ENCODE measurements at regions not wholly inside any gene's neighbourhood (a gene's known extent, or its start where the extent isn't known, plus 50 kb on each side); places are given as distances from the start of the nearest gene placed in this dataset.
"Not testable (repeated sequence)": the region's sequence is repeated elsewhere in the genome, so short reads cannot be mapped to it uniquely, and the experiment has no call there.

DNA sequence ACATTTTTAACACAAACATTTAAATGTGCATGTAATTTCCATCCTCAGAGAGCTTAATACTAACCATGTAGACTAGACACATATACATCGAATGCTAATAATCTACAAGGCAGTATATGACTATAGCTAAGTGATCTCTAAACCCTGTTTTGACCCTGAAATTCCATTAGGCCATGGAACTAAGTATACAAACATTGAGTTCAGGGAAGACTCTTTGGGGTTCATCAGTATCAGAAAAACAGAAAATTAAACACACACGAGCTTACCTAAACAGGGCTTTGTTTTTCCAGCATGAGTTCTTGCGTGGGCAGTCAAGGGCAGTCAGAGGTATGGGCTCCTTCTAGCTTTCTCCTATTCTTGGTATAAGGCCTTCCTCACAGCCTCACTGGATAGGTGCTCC lies 106.0 kb upstream of the COPS8 start:
- no peak for DNase-seq

DNA sequence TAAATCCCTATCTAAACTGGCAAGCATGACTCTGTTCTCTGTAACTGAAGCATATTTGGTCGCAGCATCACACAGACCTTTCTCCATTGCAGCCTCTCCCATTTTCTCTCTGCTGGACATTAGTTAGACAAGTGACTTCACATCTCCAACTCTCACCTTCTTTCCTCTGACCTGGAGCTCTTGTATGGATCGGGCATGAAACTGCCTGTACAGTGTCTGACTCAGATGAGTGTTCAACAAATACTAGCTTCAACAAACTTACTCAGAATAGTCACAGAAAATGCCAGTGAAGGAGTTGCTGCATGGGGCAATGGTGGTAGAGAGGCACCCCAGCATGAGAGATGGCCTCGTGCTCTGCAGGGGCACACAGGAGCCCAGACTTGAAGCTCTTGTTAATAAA lies 104.7 kb upstream of the COPS8 start:
- DNase-seq, result no peak

DNA sequence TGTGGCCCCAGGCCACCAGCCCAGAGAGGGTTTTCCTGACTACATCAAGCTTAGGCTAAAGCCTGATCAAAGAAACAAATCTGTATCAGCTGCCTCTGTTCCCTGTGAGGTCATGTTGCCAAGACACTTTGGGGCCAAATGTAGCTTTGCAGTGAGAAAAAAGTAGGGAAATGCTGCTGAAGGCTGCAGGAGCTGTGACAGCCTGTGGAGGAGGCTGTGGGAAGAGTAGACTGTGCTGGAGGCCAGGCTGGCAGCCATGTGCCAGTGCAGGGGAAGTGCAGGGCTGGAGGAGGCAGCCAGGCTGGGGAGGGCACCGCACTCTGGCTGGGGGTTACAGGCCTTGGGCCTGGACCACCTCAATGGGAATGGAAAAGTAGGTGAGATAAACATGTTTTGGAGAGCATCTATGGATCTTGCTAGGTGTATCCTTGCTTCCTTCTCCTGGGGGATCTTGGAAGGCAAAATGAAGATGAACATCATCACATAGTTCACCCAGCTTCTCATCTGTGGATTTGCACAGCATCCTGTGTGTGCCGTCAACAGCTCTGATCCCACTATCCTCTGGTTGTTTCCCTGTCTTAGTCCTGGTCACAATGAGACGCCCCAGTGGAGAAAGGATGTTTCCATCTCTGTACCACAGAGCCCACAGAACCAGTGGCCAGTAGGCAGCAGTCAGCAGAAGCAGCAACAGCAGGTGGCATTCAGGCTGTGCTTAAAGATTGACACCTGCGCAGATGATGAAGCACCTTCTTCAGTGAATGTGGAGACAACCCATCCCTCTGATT lies 103.8 kb upstream of the COPS8 start:
- no peak for DNase-seq

DNA sequence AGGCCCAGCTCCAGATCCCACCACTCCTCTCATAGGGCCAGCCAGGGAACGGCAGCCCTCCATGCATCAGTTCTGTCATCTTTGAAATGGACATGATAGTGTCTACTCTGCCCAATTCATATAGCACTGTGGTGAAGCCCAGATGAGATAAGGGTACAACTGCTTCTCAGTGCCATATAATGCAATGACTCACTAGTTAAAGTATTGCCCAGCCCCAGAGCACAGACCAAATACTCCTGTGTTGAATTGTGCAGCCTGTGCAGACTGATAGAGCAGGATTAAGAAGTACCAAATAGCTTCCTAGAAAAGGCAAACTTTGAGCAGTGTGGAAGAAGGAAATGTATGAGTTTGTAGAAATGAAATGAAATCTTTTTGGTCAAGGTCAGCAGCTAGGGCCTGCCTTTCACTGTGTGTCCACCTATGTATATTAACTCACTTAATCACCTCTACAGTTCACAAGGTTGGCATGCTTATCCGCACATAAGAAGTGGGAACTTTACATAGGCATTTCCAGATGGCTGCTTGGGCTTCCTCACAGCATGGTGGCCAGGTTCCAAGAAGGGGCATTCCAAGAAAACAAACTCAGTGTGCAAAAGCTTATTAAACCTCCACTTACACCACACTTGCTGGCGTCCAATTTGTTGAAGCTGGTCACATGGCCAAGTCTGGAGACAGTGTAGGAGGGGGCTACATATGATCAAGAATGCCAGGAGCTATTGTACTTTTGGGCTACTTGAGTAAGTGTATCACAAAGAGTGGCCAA lies 102.8 kb upstream of the COPS8 start:
- no peak for DNase-seq

DNA sequence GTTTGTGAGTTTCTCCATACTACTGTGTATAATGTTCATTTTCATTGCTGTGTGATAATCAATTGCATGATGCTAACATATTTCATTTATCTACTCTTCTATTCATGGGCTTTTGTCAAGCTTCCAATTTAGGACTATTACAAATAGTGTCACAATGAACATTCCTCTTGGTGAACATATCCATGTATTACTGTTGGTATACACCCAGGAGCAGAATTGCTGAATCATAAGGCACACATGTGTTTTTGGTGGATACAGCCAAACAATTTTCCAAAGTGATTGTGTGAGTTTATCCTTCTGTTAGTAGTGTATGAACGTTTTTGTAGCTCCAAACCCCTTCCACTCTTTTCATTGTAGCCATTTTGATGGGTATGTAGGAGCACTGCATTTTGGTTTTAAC lies 101.6 kb upstream of the COPS8 start:
- no peak for DNase-seq

DNA sequence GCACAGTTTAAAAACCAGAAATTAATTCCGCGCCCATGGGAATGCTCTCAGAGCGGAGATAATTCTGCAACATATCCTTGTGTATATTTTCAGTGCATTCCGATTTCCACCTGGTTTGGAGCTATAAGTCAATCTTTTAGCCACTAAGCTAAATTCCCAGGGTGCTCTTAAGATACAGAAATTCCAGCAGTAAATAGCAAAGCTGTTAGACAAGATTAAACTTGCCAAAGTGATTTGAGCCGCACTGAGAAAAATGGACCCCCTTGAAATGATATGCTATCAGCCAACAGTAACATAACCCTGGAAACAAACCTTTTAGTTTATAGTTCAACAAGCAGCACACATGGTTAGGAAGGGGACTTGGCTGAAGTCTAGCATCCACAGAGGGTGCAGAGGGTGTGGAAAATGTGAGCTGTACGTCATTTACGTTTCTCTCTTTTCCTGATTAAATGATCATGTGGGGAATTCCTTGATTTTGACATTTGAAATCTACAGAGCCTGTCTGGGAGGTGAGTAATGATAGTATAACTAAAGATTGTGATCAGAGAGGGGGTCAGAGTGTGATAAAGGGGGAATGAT lies 99.8 kb upstream of the COPS8 start:
- no peak for DNase-seq

DNA sequence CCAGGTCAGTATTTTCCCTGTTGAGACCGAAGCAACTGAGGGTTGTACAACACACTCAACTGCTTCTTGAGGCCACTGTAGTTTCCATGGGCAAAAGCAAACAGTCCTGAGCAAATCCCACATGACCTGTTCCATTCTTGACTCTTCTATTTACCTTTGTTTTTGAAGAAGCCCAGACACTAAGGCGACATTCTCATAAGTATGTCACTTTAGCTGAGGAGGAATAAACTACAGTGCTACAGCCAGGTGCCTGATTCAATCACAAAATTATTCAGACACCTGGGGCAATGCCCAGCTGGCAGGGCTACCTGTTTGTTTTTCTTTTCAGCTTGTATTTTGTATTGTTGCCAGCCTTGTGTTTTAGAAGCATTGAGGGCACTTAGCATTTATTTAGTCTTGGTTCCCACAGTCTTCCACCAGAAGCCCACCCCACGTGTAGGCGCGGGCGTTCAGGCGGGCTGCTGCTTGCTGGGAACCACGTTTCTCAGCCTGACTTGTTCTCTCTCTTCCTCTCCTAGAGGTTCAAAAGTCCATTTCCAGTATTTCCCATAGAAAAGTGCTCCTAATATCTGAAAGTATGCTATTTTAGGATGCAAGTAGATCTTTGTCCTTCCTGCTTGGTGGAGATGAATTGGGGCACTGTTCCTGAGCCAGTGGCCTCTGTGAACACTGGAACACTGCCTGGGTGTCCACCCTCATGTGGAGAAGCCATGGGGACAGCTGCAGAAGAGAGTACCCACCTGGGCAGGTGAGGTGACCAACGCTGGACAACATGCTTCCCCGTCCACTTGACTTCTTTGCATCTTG lies 99.0 kb upstream of the COPS8 start:
- no peak for DNase-seq

DNA sequence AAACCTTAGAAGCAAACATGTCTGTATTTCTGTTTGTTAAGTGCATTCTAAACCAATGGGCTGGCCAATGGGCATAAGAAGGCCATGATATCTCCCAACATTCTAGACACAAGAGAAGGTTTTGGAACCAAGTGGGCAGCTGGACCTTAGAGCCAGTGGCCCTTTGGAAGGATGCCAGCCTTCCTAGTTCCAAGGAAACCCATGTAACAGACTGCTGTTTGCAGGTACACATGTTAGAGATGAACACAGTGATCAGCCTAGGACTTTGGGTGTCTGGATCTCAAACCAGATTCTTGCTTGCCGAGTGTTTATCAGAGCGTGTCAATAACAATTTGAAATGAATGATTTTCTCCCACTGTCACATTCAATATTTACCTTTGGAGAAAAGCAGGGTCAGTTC lies 97.5 kb upstream of the COPS8 start:
- no peak for DNase-seq

DNA sequence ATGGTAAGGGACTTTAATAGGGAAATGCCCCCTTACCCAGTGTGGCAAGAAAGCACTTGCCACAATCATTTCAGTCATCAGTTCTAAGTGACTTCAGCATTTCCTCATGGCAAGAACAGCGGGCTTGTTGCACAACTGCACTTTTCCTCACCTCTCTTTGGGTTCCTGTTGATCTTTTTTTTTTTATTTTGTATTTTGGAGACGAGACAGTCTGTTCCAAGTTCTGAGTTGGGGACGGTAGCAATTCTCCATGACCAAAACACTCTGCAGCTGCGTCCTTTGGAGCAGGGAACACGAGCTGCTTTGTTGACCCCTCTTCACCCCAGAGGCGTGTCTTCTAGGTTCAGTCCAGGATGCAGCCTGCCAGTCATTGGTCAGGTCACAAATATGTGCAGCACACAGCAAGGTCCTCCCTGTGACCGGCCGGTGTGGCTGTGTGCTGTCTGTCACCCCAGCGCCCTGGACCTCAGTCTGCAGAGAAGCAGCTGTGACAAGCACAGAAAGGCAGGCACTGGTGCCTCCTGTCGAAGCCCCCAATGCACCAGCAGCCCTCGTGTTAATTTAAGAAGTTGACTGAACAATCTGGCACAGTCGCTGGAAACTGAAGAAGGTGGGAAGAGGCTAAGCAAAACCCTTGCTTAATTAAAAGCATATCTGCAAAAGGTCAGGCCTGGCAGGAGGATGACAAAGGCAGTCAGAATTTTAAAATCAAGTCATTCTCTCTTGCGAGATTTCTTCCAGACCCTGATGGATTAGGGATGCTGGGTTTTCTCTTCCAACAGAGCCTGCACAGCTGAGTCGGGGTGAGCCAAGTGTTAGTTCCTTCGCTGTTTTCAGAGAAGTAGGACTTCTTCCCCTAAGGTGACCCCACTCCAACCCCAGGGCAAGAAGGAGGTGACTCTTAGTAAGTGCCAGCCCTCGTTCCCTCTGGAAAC lies 96.7 kb upstream of the COPS8 start:
- DNase-seq, result no peak

DNA sequence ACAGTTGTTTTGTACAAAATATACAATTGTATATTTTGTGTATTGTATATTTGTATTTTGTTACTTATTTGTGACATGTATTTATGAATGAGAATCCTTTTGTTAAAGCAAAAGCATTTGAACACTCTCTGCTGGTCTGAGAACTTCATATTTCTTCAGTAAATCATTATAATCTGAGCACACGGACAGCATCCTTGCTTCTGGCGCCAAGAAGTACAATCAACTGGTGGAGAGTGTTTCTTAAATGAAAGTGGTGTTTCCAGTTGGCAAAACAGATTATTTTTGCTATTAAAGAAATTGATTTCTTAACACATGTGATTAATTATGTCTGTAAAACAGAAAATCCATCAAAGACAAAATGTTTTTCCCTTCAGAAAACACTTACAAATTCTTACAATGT lies 95.1 kb upstream of the COPS8 start:
- DNase-seq, result no peak

DNA sequence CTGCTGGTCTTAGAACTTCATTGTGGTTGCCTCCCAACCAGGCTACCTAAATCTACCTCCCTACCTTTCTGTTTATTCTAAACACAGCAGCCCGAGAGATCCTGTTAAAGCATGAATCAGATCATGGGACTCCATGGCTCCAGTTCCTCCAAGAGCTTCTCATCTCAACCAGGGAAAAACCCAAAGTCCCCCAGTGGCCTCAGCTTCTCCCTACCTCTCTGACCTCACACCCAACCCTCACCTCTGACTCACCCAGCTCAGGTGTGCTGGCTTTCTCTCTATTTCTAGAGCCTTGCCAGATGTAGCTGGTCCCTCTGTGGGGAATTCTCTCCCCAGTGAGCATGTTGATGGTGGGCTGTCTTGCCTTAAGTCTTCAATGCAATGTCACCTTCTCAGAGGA lies 93.8 kb upstream of the COPS8 start:
- DNase-seq, result no peak

DNA sequence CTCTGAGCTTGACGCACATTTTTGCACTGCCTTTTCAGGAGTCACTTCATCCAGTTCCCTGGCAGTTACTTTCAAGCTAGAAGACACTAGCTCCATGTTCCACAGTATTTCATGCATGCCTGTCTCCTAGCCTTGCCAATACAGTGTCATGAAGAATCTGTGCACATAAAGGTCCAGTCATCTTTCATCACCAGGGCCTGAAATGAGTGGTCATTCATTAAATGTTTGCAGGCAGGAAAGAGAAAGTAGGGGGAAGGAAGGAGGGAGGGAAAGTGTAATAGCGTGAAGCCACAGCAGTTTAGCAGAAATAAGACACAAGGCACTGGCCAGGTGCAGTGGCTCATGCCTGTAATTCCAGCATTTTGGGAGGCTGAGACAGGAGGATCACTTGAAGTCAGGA lies 92.4 kb upstream of the COPS8 start:
- no peak for DNase-seq

DNA sequence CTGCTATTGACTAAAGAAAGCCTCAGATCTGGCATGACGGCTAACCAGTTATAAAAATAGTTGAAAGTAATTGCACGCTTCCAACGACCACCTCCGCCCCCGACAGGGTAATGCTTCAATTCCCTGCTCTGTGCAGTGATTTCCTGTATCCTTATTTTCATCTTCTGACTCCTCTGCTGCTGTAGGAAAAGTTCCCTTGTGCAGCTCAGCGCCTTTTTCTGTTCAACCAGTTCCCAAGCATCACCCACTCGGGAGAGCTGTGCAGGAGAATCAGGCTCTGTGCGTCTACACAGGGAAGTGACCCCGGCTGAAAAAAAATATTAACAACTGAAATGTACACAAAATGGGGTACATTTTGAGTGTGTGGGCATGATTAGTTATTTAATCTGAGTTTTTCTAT lies 91.3 kb upstream of the COPS8 start:
- DNase-seq, result no peak

DNA sequence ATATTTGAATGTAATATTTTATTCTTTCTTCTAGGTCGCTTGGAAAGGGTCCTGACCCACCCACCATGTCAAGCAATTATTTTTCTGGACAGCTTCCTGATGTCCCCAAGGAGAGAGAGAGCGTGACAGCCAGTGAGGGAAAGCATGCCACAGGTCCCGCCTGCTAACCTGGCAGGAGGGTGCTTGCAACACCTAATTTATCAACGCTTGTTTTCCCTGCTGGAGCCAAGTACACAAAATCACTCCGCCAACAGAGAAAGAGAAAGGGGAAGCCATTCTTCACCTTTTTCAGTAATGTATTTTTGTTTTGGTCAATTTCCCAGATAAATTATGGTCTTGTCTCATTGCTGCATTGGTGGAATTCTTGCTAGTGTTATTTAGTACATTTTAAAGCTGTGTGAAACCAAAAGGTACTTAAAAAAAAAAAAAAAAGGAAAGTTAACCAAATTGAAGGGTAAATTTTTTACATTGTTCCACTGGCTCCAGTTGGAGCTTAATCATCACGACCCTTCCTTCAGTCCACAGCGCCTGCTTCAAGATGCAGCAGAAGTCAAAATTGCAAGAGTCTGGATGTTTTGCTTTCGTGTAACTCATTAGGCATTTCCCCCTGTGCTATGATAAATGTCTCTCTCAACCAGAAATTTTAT lies 88.5 kb upstream of the COPS8 start:
- no peak for DNase-seq

DNA sequence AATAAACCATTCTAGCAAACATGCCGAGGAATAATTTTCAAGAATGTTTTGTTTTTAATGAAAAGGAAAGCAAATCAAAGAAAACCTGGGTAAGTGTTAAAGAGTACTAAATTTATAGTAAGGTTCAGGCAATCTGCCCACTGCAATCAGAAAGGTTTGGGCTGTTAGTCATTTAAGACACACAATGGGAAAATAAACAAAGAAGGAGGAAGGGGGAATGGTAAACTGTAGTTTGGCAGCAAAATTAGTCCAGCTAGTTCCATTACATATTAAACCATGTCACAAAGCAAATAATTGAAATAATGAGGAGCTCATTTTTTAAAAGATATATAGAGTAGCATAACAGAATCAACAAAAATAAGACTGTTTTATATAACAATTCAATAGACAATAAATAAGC lies 87.5 kb upstream of the COPS8 start:
- no peak for DNase-seq

DNA sequence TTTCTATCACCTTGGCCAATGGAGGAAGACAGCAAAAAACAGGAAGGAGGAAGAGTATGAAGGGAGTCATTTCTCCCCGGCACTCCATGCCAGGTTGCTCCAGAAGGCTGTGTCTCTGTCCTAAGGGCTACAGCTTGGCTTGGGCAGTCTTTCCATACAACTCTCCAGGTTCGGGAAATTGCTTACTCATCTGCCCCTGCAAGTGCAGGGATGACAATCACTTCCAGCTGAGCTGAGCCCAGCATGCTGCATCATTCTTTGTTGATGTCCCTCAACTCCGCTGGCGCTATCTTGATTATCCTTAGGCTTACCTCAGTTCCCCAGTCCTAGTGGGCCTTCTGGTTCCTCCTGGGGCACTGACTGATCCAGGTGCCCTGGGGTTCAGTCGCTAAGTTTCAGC lies 86.9 kb upstream of the COPS8 start:
- no peak for DNase-seq

DNA sequence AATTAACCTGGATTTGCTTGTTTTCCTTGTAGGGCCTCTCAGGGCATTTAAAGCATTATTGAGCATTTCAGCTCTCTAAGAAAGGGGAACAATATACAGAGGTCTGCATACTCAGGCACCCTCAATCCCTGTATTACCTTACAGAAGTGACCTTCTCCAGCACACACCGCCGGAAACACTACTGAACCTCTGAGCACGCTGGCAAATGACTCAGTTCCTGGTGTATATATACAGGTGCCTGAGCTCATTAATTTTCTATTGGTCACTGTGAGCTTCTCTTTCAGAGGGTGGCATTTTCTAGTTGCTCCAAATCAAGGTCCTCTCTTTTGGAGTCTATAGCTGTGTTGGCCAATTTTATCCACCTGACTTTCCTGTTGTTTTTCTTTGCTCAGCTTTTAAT lies 85.2 kb upstream of the COPS8 start:
- no peak for DNase-seq

DNA sequence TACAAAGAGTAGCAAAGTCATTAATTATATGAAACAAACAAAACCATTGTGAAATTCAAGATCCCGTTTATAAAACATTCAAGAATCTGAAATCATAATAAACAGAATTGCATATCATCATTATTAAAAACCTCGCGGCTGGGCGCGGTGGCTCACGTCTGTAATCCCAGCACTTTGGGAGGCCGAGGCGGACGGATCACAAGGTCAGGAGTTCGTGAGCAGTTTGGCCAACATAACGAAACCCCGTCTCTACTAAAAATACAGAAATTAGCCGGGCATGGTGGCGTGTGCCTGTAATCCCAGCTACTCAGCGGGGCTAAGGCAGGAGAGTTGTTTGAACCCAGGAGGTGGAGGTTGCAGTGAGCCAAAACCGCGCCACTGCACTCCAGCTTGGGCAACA lies 80.3 kb upstream of the COPS8 start:
- DNase-seq, result not testable (repeated sequence)

DNA sequence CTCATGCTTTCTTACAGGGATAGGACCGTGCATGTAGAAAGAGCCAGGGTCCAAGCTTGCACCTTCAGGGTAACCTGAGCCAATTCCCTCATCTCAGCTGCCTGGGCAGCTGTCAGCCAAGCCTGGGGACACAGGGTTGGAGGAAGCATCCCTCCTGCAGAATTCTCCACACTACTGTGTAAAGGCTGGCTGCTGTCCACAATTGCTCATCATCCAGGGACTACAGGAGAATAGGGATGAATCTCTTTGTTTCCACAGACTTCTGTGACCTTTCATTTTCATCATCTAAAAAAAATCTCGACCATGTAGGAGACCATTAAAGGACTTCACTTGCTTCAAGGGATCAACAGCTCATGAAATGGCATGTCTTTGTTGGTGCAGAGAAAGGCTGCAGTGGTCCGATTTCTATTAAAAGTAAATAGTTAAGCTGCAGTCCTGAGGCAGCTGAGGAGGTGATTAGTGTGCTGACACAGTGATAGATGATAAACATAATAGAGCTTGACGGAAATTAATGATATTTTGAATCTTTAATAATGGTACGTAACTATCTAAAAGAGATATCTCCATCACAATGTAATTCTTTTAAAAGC lies 74.4 kb upstream of the COPS8 start:
- DNase-seq, result no peak

DNA sequence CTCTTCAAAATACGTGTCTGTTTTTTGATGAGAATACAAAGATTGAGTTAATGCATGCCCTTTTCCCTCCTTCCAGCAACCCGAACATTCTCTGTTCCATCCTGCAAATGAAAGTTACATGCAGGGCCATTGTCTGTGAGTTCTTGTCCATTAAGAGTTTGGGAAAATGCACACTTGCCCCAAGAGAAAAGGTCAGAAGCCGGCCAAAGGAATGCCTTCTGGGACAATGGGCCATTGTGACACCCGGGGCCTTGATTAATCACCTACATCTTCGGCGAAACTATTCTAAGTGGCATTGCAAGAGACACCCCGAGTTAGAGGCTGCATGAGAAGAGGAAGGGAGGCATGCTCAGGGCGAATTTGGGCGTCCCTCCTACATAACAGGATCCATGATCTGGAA lies 73.7 kb upstream of the COPS8 start:
- DNase-seq, result no peak

DNA sequence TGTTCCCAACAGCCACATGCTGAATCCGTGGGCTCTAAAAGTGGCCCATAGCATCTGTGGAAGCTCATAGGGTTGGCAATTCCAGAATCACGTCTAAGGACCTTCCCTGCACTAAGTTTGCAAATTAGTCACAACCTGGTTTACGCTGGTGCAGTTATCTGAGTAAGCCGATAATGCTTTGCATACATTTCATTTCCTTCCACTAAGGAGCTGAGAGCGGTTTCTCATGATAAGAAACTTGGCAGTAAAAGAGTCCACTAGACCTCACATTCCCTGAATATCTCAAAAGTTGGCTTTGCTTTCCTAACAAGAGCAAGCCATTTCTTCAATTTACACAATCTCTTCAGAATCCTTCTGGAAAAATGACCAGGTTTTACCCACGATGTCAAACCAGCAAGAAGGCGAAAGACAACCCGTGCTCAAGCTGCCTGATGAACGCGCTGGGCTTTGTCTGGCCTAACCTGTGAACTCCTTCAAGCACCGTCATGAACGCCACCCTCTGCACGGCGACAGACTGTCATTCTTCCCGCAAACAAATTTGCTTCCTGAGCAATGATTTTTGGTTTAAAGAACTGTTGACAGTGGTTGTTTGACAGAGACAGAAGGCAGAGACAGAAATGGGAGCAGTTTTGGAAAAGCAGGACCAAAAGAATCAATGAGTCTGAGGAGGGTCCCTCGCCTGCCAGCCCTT lies 73.0 kb upstream of the COPS8 start:
- DNase-seq, result no peak

All from effector CD4-positive, alpha-beta T cell (primary cell).